ENCODE measurements at regions not wholly inside any gene's neighbourhood (a gene's known extent, or its start where the extent isn't known, plus 50 kb on each side); places are given as distances from the start of the nearest gene placed in this dataset.

DNA sequence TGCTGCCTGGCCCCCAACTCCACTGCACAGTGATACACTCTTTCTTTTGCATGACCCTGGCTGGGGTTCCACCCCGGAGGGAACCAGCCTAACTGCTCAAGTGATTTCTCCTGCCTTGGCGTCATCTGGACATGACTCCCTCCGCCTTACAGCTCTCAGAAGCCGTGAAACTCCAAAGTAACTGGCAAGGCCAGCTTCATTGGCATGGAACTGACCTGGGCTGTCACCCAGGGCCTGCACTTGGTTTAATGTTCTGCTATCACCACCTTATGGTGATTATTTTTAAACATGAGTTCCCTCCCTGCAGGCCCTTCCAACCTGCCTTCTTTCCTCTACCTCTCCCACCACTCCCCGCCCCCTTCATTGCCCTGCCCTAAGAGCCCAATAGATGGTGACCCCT is 139.7 kb upstream of the CDH5 start:
- no peaks in the 10 kb centered on the region for H3K4me1 Mint-ChIP-seq (ENCODE audit: low read depth)
- TF ChIP-seq CTCF (IDR thresholded peaks at IDR 0.05), result no peak
- DNase-seq, result no peak
- no peaks in the 10 kb centered on the region for H3K36me3 Mint-ChIP-seq (ENCODE audit: low read depth)
- no peak overlapping the region for H3K27ac Mint-ChIP-seq
- no peak overlapping the region for H3K4me3 Mint-ChIP-seq
- peaks cover 18% of the 10 kb centered on the region for H3K27me3 Mint-ChIP-seq (ENCODE audit: insufficient read depth)
- H3K9me3 Mint-ChIP-seq, result no peaks in the 10 kb centered on the region

DNA sequence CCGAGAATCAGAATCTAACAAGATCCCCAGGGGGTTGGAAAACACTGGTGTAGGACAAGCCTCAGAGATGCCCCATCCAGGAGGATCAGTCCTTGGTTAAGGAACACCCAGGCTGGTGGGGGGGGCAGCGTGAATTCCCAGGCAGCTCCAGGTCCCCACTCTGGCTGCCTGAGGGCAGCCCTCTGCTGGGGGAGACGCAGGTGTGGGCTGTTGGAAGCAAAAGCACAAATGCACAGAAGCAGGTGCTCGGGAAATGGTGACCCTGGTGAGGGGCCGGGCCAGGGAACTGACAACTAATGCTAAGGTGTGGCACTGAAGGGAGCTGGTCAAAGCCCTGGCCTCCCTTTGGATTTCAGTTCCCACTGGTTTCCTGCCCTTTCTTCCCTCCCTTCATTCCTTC is 140.8 kb upstream of the CDH5 start:
- H3K36me3 Mint-ChIP-seq (ENCODE audit: low read depth), result no peaks in the 10 kb centered on the region
- no peak overlapping the region for H3K27ac Mint-ChIP-seq
- H3K4me1 Mint-ChIP-seq (ENCODE audit: low read depth), result no peaks in the 10 kb centered on the region
- no peak for DNase-seq
- no peak for TF ChIP-seq CTCF (IDR thresholded peaks at IDR 0.05)
- peaks cover 17% of the 10 kb centered on the region for H3K27me3 Mint-ChIP-seq (ENCODE audit: insufficient read depth)
- no peak overlapping the region for H3K4me3 Mint-ChIP-seq
- no peaks in the 10 kb centered on the region for H3K9me3 Mint-ChIP-seq

GRCh38 chr16:66224626-66225025 is 141.9 kb upstream of the CDH5 start:
- Mint-ChIP-seq H3K27ac (no peak overlapping the region), H3K9me3 (no peaks in the 10 kb centered on the region), H3K27me3 (ENCODE audit: insufficient read depth) (peaks cover 19% of the 10 kb centered on the region), H3K36me3 (ENCODE audit: low read depth) (no peaks in the 10 kb centered on the region), H3K4me3 (no peak overlapping the region), H3K4me1 (ENCODE audit: low read depth) (no peaks in the 10 kb centered on the region)
- no peak for DNase-seq
- no peak for TF ChIP-seq CTCF (IDR thresholded peaks at IDR 0.05)

DNA sequence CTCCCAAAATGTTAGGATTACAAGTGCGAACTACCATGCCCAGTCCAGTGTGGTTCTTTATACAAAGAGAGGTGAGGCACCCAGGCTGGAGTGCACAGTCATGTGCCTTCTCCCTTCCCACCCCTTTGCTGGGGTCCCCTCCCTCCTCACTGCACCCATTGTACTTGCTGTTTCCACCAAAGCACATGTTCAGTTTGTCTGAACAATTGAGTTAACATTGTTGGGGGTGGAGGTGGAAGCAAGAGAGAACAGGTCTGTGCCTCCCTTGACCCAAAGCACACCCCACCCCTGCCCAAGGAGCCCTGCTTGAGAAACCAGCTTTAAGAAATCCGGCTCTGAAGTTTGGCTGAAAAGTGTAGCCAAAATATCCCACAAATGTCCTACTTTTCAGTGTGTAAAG is 142.3 kb upstream of the CDH5 start:
- no peak for DNase-seq
- Mint-ChIP-seq H3K27ac (no peak overlapping the region), H3K27me3 (ENCODE audit: insufficient read depth) (peaks cover 17% of the 10 kb centered on the region), H3K9me3 (no peaks in the 10 kb centered on the region), H3K4me1 (ENCODE audit: low read depth) (no peaks in the 10 kb centered on the region), H3K4me3 (no peak overlapping the region), H3K36me3 (ENCODE audit: low read depth) (no peaks in the 10 kb centered on the region)
- TF ChIP-seq CTCF (IDR thresholded peaks at IDR 0.05), result no peak

GRCh38 chr16:66223176-66223780 is 143.2 kb upstream of the CDH5 start:
- H3K27ac Mint-ChIP-seq, result no peak overlapping the region
- peaks cover 14% of the 10 kb centered on the region for H3K27me3 Mint-ChIP-seq (ENCODE audit: insufficient read depth)
- no peak for TF ChIP-seq CTCF (IDR thresholded peaks at IDR 0.05)
- H3K4me3 Mint-ChIP-seq, result no peak overlapping the region
- DNase-seq, result no peak
- H3K36me3 Mint-ChIP-seq (ENCODE audit: low read depth), result no peaks in the 10 kb centered on the region
- H3K9me3 Mint-ChIP-seq, result no peaks in the 10 kb centered on the region
- H3K4me1 Mint-ChIP-seq (ENCODE audit: low read depth), result no peaks in the 10 kb centered on the region

DNA sequence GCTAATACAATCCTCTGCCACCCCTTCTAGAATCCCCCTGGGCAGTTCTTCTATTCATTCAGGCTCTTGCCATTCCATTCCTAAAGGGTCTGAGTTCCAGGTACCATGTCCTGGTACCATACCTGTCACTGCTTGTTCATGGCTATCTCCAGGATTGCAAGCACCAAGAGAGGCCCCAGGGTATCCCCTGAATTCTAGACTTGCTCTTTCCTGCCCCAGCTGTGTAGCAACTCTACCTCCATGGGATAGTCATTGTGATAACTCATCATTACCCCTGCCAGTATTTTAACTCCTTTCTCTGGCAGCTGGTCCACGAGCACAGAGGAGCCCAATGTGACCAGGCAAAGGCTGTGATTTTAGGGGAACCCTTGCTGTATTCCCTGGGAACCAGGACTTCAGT is 143.7 kb upstream of the CDH5 start:
- Mint-ChIP-seq H3K4me1 (ENCODE audit: low read depth) (no peaks in the 10 kb centered on the region), H3K36me3 (ENCODE audit: low read depth) (no peaks in the 10 kb centered on the region), H3K4me3 (no peak overlapping the region), H3K27me3 (ENCODE audit: insufficient read depth) (peaks cover 16% of the 10 kb centered on the region), H3K27ac (no peak overlapping the region), H3K9me3 (no peaks in the 10 kb centered on the region)
- TF ChIP-seq CTCF (IDR thresholded peaks at IDR 0.05), result no peak
- no peak for DNase-seq
